H1 (cell line): ENCODE measurements at regions not wholly inside any gene's neighbourhood (a gene's known extent, or its start where the extent isn't known, plus 50 kb on each side); places are given as distances from the start of the nearest gene placed in this dataset.

Source experiments
- CHD7 ChIP-seq: fragments of 300-600 bp; sonication (generic); IDR thresholded peaks from 2 replicates; pipeline ENCODE4 v1.7.1; 2012; ENCODE audit warnings: low read length, moderate library complexity, mild to moderate bottlenecking, inconsistent platforms; ENCODE audit not compliant: insufficient replicate concordance

GRCh38 chr4:23572382-23572781 lies 317.5 kb downstream of the PPARGC1A start (continued):
- TF ChIP-seq CHD7: no peak
